Activated naive CD4-positive, alpha-beta T cell treated with anti-CD3 and anti-CD28 coated beads, Interleukin-2, amount 10 ng/mL, durations not matched to agents 7 days and 5 days (primary cell): ENCODE measurements at regions not wholly inside any gene's neighbourhood (a gene's known extent, or its start where the extent isn't known, plus 50 kb on each side); places are given as distances from the start of the nearest gene placed in this dataset.
"Not testable (repeated sequence)": the region's sequence is repeated elsewhere in the genome, so short reads cannot be mapped to it uniquely, and the experiment has no call there.

Source experiments
- CTCF ChIA-PET: fragments of 350-600 bp; sonication (Branson Sonifier 250); formaldehyde crosslinking; loops from one replicate; lab custom pipeline; 2021; ENCODE audit warnings: antibody characterized with exemption; lab: Charles Lee
- DNase-seq: peaks from one replicate; pipeline ENCODE4 v3.0.0-alpha.2; 2020
- H3K27ac Mint-ChIP-seq: one replicate; pipeline ENCODE4 v1.8.0; 2021; ENCODE audit warnings: mild to moderate bottlenecking, moderate library complexity, mixed read lengths
- H3K27me3 Mint-ChIP-seq: one replicate; pipeline ENCODE4 v1.8.0; 2021; ENCODE audit warnings: mild to moderate bottlenecking, mixed read lengths
- H3K36me3 Mint-ChIP-seq: one replicate; pipeline ENCODE4 v1.8.0; 2021; ENCODE audit warnings: mixed read lengths
- H3K4me1 Mint-ChIP-seq: one replicate; pipeline ENCODE4 v1.8.0; 2021; ENCODE audit warnings: mixed read lengths
- H3K4me3 Mint-ChIP-seq: one replicate; pipeline ENCODE4 v1.8.0; 2021; ENCODE audit warnings: mild to moderate bottlenecking, moderate library complexity, mixed read lengths
- H3K9me3 Mint-ChIP-seq: one replicate; pipeline ENCODE4 v1.8.0; 2021; ENCODE audit warnings: mixed read lengths

DNA sequence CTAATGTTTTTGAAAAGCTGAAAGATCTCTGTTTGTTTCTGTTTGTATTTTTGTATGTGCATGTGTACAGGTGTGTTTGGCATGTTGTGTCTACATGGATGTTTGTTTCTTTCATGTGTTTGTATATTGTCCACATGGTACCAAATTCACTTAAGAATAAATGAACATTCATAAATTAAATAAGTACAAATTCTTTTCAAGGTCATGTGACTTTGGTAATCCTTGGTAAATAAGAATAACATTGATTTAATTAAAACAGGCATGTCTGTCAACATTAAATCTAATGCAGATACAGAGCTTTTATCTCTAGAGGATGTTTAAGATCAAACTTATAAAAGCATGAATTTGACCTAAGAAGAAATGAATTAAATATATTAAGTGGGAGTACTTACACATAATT is 219.8 kb upstream of the EPHA7 start:
- Mint-ChIP-seq H3K27ac (no peak overlapping the region), H3K27me3 (no peaks in the 10 kb centered on the region), H3K9me3 (peaks cover 8% of the 10 kb centered on the region), H3K36me3 (no peaks in the 10 kb centered on the region), H3K4me1 (no peaks in the 10 kb centered on the region), H3K4me3 (no peak overlapping the region)
- no peak for DNase-seq
- CTCF ChIA-PET = no interaction called here

GRCh38 chr6:93636987-93637664 is 217.8 kb upstream of the EPHA7 start:
- H3K4me1 Mint-ChIP-seq, H3K36me3 Mint-ChIP-seq, DNase-seq, CTCF ChIA-PET, H3K27me3 Mint-ChIP-seq, H3K9me3 Mint-ChIP-seq, H3K27ac Mint-ChIP-seq, H3K4me3 Mint-ChIP-seq: not testable (repeated sequence)

- Mint-ChIP-seq H3K9me3 (peaks cover 4% of the 10 kb centered on the region), H3K4me1 (no peaks in the 10 kb centered on the region), H3K27me3 (no peaks in the 10 kb centered on the region), H3K4me3 (no peak overlapping the region), H3K27ac (no peak overlapping the region), H3K36me3 (no peaks in the 10 kb centered on the region)
- CTCF ChIA-PET = no interaction called here
- DNase-seq = no peak
These were observed 205.0 kb upstream of the EPHA7 start for GRCh38 chr6:93624408-93624807.

GRCh38 chr6:93621442-93621841 is 202.1 kb upstream of the EPHA7 start:
- CTCF ChIA-PET = no interaction called here
- no peak overlapping the region for H3K27ac Mint-ChIP-seq
- H3K27me3 Mint-ChIP-seq = no peaks in the 10 kb centered on the region
- H3K4me3 Mint-ChIP-seq = no peak overlapping the region
- no peaks in the 10 kb centered on the region for H3K36me3 Mint-ChIP-seq
- DNase-seq = no peak
- no peaks in the 10 kb centered on the region for H3K4me1 Mint-ChIP-seq
- peaks cover 9% of the 10 kb centered on the region for H3K9me3 Mint-ChIP-seq

DNA sequence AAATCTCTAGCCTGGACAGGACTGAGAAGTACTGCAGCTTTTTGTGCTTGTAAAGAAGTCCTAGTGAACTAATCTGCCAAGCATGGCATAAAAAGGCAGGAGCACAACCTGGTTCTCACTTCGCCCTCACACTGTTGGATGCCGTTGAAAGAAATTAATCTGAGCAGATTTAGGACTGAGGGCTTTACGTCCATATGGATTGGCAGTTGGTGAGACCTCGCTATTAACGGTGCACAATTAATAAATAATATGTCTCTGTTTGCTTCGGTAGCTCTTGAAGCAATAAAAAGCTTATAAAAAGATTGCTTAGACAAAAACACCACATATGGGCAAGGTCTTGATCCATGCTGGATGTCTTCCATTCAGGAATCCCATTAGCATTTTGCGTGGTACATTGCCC is 185.6 kb upstream of the EPHA7 start:
- Mint-ChIP-seq H3K4me3 (no peak overlapping the region), H3K27ac (no peak overlapping the region), H3K27me3 (no peaks in the 10 kb centered on the region), H3K36me3 (no peaks in the 10 kb centered on the region), H3K4me1 (no peaks in the 10 kb centered on the region), H3K9me3 (no peaks in the 10 kb centered on the region)
- CTCF ChIA-PET = no interaction called here
- DNase-seq = no peak

- CTCF ChIA-PET = no interaction called here
- no peak for DNase-seq
- Mint-ChIP-seq H3K27ac (no peak overlapping the region), H3K4me1 (no peaks in the 10 kb centered on the region), H3K4me3 (no peak overlapping the region), H3K9me3 (peaks cover 6% of the 10 kb centered on the region), H3K36me3 (no peaks in the 10 kb centered on the region), H3K27me3 (no peaks in the 10 kb centered on the region)
These were observed 173.1 kb upstream of the EPHA7 start for GRCh38 chr6:93592417-93592816.

- DNase-seq = no peak
- Mint-ChIP-seq H3K4me1 (no peaks in the 10 kb centered on the region), H3K27ac (no peak overlapping the region), H3K9me3 (peaks cover 2% of the 10 kb centered on the region), H3K27me3 (no peaks in the 10 kb centered on the region), H3K36me3 (no peaks in the 10 kb centered on the region), H3K4me3 (no peak overlapping the region)
- CTCF ChIA-PET = no interaction called here
These were observed 166.9 kb upstream of the EPHA7 start for GRCh38 chr6:93586306-93586705.

- CTCF ChIA-PET = no interaction called here
- Mint-ChIP-seq H3K4me3 (no peak overlapping the region), H3K9me3 (no peaks in the 10 kb centered on the region), H3K27ac (no peak overlapping the region), H3K4me1 (no peaks in the 10 kb centered on the region), H3K36me3 (no peaks in the 10 kb centered on the region), H3K27me3 (no peaks in the 10 kb centered on the region)
- no peak for DNase-seq
These were observed 164.9 kb upstream of the EPHA7 start for GRCh38 chr6:93584300-93584699.

DNA sequence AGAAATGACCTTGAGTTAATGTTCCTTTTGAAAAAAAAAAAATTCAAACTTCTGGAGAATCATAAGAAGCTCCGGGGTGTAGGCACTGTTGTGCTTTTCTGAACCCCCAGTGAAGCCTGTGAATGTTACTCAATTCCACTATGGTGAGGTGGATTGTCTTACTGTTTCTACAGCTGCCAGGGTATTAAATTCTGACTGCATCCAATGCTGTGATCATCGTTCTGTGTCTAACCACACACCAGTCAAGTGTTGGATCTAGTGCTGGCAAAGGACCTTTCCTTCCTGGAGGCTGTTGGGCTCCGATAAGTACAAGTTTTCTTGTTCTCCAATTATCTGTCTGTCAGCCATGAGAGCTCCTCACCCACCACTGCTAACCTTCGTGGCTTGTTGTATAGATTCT is 162.0 kb upstream of the EPHA7 start:
- no peak for DNase-seq
- H3K27me3 Mint-ChIP-seq = no peaks in the 10 kb centered on the region

GRCh38 chr6:93580446-93580845 is 161.1 kb upstream of the EPHA7 start:
- Mint-ChIP-seq H3K4me1 (no peaks in the 10 kb centered on the region), H3K4me3 (no peak overlapping the region), H3K27ac (no peak overlapping the region), H3K9me3 (no peaks in the 10 kb centered on the region), H3K36me3 (no peaks in the 10 kb centered on the region), H3K27me3 (no peaks in the 10 kb centered on the region)
- CTCF ChIA-PET = no interaction called here
- no peak for DNase-seq

More for the DNA sequence above, 162.0 kb upstream of the EPHA7 start:
- H3K27ac Mint-ChIP-seq = no peak overlapping the region
- H3K4me1 Mint-ChIP-seq = no peaks in the 10 kb centered on the region
- no peaks in the 10 kb centered on the region for H3K9me3 Mint-ChIP-seq
- no peaks in the 10 kb centered on the region for H3K36me3 Mint-ChIP-seq
- CTCF ChIA-PET = no interaction called here
- no peak overlapping the region for H3K4me3 Mint-ChIP-seq

- no peak for DNase-seq
- CTCF ChIA-PET = no interaction called here
- Mint-ChIP-seq H3K27me3 (no peaks in the 10 kb centered on the region), H3K4me3 (no peak overlapping the region), H3K27ac (no peak overlapping the region), H3K4me1 (no peaks in the 10 kb centered on the region), H3K36me3 (no peaks in the 10 kb centered on the region), H3K9me3 (no peaks in the 10 kb centered on the region)
These were observed 156.3 kb upstream of the EPHA7 start for GRCh38 chr6:93575495-93576267.

- CTCF ChIA-PET = no interaction called here
- no peaks in the 10 kb centered on the region for H3K9me3 Mint-ChIP-seq
- DNase-seq = no peak
- H3K27me3 Mint-ChIP-seq = no peaks in the 10 kb centered on the region
- H3K36me3 Mint-ChIP-seq = no peaks in the 10 kb centered on the region
- no peak overlapping the region for H3K4me3 Mint-ChIP-seq
- no peak overlapping the region for H3K27ac Mint-ChIP-seq
- H3K4me1 Mint-ChIP-seq = no peaks in the 10 kb centered on the region
These were observed 154.9 kb upstream of the EPHA7 start for GRCh38 chr6:93574299-93574698.

DNA sequence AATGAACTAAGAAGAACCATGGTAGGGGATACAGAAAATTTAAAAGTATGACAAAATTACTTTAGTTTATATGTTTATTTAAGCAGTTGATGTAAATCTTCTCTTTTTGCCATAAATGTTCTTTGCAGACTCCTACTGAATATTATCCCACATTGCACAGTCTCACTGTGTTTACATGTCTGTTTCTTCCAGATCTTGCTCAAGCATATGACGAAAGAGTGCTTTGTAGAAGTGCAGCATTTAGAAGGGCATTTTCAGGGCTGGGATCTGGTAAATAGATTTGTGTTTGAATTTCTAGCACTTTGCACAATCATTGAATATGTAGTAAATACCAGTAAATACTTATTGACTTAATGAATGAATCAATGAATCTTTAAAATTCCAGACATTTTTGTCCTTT is 152.0 kb upstream of the EPHA7 start:
- Mint-ChIP-seq H3K27me3 (no peaks in the 10 kb centered on the region), H3K4me1 (no peaks in the 10 kb centered on the region), H3K4me3 (no peak overlapping the region), H3K36me3 (no peaks in the 10 kb centered on the region), H3K27ac (no peak overlapping the region), H3K9me3 (no peaks in the 10 kb centered on the region)
- CTCF ChIA-PET = no interaction called here
- no peak for DNase-seq

- Mint-ChIP-seq H3K27ac (no peak overlapping the region), H3K4me3 (no peak overlapping the region), H3K4me1 (no peaks in the 10 kb centered on the region), H3K9me3 (peaks cover 2% of the 10 kb centered on the region), H3K36me3 (no peaks in the 10 kb centered on the region), H3K27me3 (no peaks in the 10 kb centered on the region)
- CTCF ChIA-PET = no interaction called here
- no peak for DNase-seq
These were observed 148.8 kb upstream of the EPHA7 start for GRCh38 chr6:93568169-93568568.

DNA sequence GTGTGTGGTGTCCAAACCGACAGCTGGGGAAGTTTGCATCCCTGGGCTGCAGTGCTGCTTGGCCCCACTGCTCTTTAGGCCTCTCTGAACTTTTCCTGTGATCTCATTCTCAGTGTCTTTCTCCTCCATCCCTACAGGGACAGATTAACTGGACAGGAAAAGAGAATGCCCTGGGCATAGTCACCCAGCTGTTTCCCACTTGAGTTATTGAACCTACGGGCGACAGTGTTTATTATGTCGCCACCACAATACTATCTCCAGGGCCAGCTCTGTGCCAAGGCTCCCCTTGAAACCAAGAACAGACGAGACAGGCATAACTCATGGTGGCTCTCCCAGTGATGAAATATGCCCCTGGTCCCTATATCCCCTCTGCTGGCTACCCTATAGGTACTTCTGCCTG is 147.8 kb upstream of the EPHA7 start:
- no peaks in the 10 kb centered on the region for H3K36me3 Mint-ChIP-seq

More for the DNA sequence above, 147.8 kb upstream of the EPHA7 start:
- no peaks in the 10 kb centered on the region for H3K27me3 Mint-ChIP-seq
- no peaks in the 10 kb centered on the region for H3K4me1 Mint-ChIP-seq
- no peak overlapping the region for H3K4me3 Mint-ChIP-seq
- H3K9me3 Mint-ChIP-seq = peaks cover 2% of the 10 kb centered on the region
- DNase-seq = no peak
- H3K27ac Mint-ChIP-seq = no peak overlapping the region
- CTCF ChIA-PET = no interaction called here
